ENCODE measurements at regions not wholly inside any gene's neighbourhood (a gene's known extent, or its start where the extent isn't known, plus 50 kb on each side); places are given as distances from the start of the nearest gene placed in this dataset.
"Not testable (repeated sequence)": the region's sequence is repeated elsewhere in the genome, so short reads cannot be mapped to it uniquely, and the experiment has no call there.

- TF ChIP-seq HMGXB4 (CRISPR knock-in tag; IDR thresholded peaks at IDR 0.05; ENCODE audit: borderline replicate concordance) (no peak), MAZ (IDR thresholded peaks at IDR 0.05; ENCODE audit: borderline replicate concordance, low read depth, low read length) (no peak), CHD4 (IDR thresholded peaks at IDR 0.05; ENCODE audit: borderline replicate concordance) (no peak)
Observed at GRCh38 chr1:176323472-176323871, 116.4 kb upstream of the COP1 start (continued).

GRCh38 chr1:176315519-176316220 lies 108.6 kb upstream of the COP1 start:
- Histone ChIP-seq H3K9me3 (no peaks in the 10 kb centered on the region), H3K4me2 (no peak overlapping the region), H3K27ac (no peak overlapping the region), H3K4me3 (no peak overlapping the region), H3K4me1 (no peaks in the 10 kb centered on the region)
- no peak for DNase-seq (ENCODE audit: low read depth in 1 of 2, low spot score in 1 of 2)
- POLR2A ChIA-PET: no interaction called here
- CTCF ChIA-PET: no interaction called here
- 8% methylated on average over 3 of the region's 3 CpGs for WGBS (ENCODE audit: missing lambda C conversion rate)
- no peak for ATAC-seq
- FAIRE-seq: no peak
- no peak for TF ChIP-seq ZNF302 (CRISPR knock-in tag; IDR thresholded peaks at IDR 0.05)
- TF ChIP-seq POLR2A (IDR thresholded peaks at IDR 0.05; ENCODE audit: low read length): no peak
- no peak for TF ChIP-seq KDM1A (IDR thresholded peaks at IDR 0.05; ENCODE audit: low read depth)
- TF ChIP-seq CTCF (IDR thresholded peaks at IDR 0.05): no peak
- TF ChIP-seq EHF (CRISPR knock-in tag; IDR thresholded peaks at IDR 0.05): no peak

GRCh38 chr1:176296602-176297001 lies 89.5 kb upstream of the COP1 start:
- DNase-seq (ENCODE audit: low read depth in 1 of 2, low spot score in 1 of 2); POLR2A ChIA-PET; H3K9me3 ChIP-seq; ATAC-seq; FAIRE-seq; H3K4me3 ChIP-seq; H3K4me1 ChIP-seq; H3K27ac ChIP-seq; H3K4me2 ChIP-seq: not testable (repeated sequence)
- CTCF ChIA-PET: interaction anchor here (1.0 kb wide), 1 partner anchor 26 kb away, joined by 3 read pairs; no protein-coding TSS in a partner anchor
- WGBS (ENCODE audit: missing lambda C conversion rate): 49% methylated on average over 5 of the region's 6 CpGs

GRCh38 chr1:176285996-176286395 lies 78.9 kb upstream of the COP1 start:
- no peak overlapping the region for H3K4me2 ChIP-seq
- no peak overlapping the region for H3K4me3 ChIP-seq
- CTCF ChIA-PET: no interaction called here
- POLR2A ChIA-PET: no interaction called here
- WGBS (ENCODE audit: missing lambda C conversion rate): 8% methylated on average over 3 of the region's 3 CpGs
- FAIRE-seq: no peak
- DNase-seq (ENCODE audit: low read depth in 1 of 2, low spot score in 1 of 2): no peak
- no peak overlapping the region for H3K27ac ChIP-seq
- no peaks in the 10 kb centered on the region for H3K9me3 ChIP-seq
- no peaks in the 10 kb centered on the region for H3K4me1 ChIP-seq
- TF ChIP-seq FOSL2 (IDR thresholded peaks at IDR 0.05): no peak
- no peak for TF ChIP-seq FOSL2 (CRISPR knock-in tag; IDR thresholded peaks at IDR 0.05)
- TF ChIP-seq ZFP36 (IDR thresholded peaks at IDR 0.05; ENCODE audit: borderline replicate concordance, partially characterized antibody): no peak
- no peak for TF ChIP-seq CEBPB (IDR thresholded peaks at IDR 0.05)
- TF ChIP-seq BCL3 (IDR thresholded peaks at IDR 0.05): no peak
- no peak for TF ChIP-seq HDAC2 (IDR thresholded peaks at IDR 0.05)
- TF ChIP-seq RARB (CRISPR knock-in tag; IDR thresholded peaks at IDR 0.05): no peak
- no peak for TF ChIP-seq EHMT2 (IDR thresholded peaks at IDR 0.05; ENCODE audit: low read depth)
- TF ChIP-seq HMGXB4 (CRISPR knock-in tag; IDR thresholded peaks at IDR 0.05; ENCODE audit: borderline replicate concordance): no peak
- no peak for TF ChIP-seq MYC (IDR thresholded peaks at IDR 0.05; ENCODE audit: borderline replicate concordance, low read length)
- no peak for TF ChIP-seq PBX3 (IDR thresholded peaks at IDR 0.05)
- TF ChIP-seq NR3C1 (IDR thresholded peaks at IDR 0.05): no peak
- TF ChIP-seq RAD21 (conservative IDR thresholded peaks at IDR 0.05 in 1 of 2, IDR thresholded peaks at IDR 0.05 in 1 of 2): no peak
- TF ChIP-seq RNF2 (IDR thresholded peaks at IDR 0.05; ENCODE audit: borderline replicate concordance, low read depth): no peak
- no peak for TF ChIP-seq EP300 (IDR thresholded peaks at IDR 0.05)
- TF ChIP-seq HEYL (CRISPR knock-in tag; IDR thresholded peaks at IDR 0.05): no peak
- ATAC-seq: no peak
